H1 (cell line): ENCODE measurements at regions not wholly inside any gene's neighbourhood (a gene's known extent, or its start where the extent isn't known, plus 50 kb on each side); places are given as distances from the start of the nearest gene placed in this dataset.

ENCODE experiments used
- JUND ChIP-seq: IDR thresholded peaks from 2 replicates; pipeline ENCODE4 v1.6.1; 2011; ENCODE audit warnings: mild to moderate bottlenecking, improper control_type of control experiment, low read length
- NANOG ChIP-seq: IDR thresholded peaks from 2 replicates; pipeline ENCODE4 v1.6.1; 2011; ENCODE audit warnings: low read length, low read depth, mild to moderate bottlenecking, inconsistent platforms; ENCODE audit not compliant: insufficient read depth, poor library complexity, severe bottlenecking
- NRF1 ChIP-seq: IDR thresholded peaks from 2 replicates; pipeline ENCODE4 v1.6.1; 2011; ENCODE audit warnings: mild to moderate bottlenecking, low read depth, low read length, improper control_type of control experiment
- PHF8 ChIP-seq: fragments of 200-600 bp; sonication (generic); conservative IDR thresholded peaks from 2 replicates; pipeline ENCODE4 v1.7.1; 2012; ENCODE audit warnings: low read depth, mild to moderate bottlenecking, inconsistent platforms, low read length, moderate library complexity
- RNF2 ChIP-seq: fragments of 200-900, 300-1000 bp; sonication (generic); IDR thresholded peaks from 2 replicates; pipeline ENCODE4 v1.7.1; 2016; ENCODE audit warnings: borderline replicate concordance, low read depth, mild to moderate bottlenecking, antibody characterized with exemption, low read length; ENCODE audit not compliant: poor library complexity, severe bottlenecking; ENCODE audit errors: missing control alignments
- SIRT6 ChIP-seq: IDR thresholded peaks from one replicate; pipeline ENCODE4 v1.7.1; 2012; ENCODE audit warnings: low read length, inconsistent platforms
- SRF ChIP-seq: IDR thresholded peaks from 2 replicates; pipeline ENCODE4 v1.6.1; 2011; ENCODE audit warnings: mild to moderate bottlenecking, low read depth, low read length, moderate library complexity
- ZNF274 ChIP-seq: IDR thresholded peaks from 2 replicates; pipeline ENCODE4 v1.7.0; 2012; ENCODE audit warnings: low read length, borderline replicate concordance; ENCODE audit errors: extremely low read depth
- TF ChIP-seq, protein P1 (sequence below), 3 experiments: IDR thresholded peaks; 1 replicate in 2 of 3; 2 replicates in 1 of 3; pipeline versions ENCODE4 v1.5.1 to v1.6.1; 2011; ENCODE audit warnings: low read length in 3 of 3, mild to moderate bottlenecking in 3 of 3, inconsistent platforms in 2 of 3, low read depth in 1 of 3, moderate library complexity in 1 of 3; ENCODE audit not compliant: insufficient read depth in 1 of 3; ENCODE audit errors: control extremely low read depth in 1 of 3

DNA sequence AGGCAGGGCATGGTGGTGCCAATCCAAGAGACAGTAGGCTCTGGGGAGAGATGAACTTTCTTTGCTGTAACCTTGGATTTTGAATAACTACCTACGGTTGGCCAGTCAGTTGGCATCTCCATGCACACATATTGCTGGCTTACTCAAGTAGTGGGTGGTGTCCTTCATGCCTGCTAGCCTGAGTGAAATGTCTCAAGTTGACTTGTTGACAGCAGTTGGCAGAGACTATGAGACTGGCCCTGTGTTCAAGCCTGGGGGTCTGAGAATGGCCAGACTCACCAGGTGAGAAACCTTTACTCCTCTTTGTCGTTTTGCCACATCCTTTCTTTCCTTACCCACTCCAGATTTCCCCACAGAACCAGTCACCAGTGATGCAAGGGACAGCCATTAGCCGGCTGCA, 173.3 kb downstream of the MID1IP1 start:
- TF ChIP-seq, protein P1, sequence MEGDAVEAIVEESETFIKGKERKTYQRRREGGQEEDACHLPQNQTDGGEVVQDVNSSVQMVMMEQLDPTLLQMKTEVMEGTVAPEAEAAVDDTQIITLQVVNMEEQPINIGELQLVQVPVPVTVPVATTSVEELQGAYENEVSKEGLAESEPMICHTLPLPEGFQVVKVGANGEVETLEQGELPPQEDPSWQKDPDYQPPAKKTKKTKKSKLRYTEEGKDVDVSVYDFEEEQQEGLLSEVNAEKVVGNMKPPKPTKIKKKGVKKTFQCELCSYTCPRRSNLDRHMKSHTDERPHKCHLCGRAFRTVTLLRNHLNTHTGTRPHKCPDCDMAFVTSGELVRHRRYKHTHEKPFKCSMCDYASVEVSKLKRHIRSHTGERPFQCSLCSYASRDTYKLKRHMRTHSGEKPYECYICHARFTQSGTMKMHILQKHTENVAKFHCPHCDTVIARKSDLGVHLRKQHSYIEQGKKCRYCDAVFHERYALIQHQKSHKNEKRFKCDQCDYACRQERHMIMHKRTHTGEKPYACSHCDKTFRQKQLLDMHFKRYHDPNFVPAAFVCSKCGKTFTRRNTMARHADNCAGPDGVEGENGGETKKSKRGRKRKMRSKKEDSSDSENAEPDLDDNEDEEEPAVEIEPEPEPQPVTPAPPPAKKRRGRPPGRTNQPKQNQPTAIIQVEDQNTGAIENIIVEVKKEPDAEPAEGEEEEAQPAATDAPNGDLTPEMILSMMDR (IDR thresholded peaks at IDR 0.05; ENCODE audit: control extremely low read depth in 1 of 3, insufficient read depth in 1 of 3, low read depth in 1 of 3, low read length in 3 of 3): no peak
- TF ChIP-seq PHF8 (no peak), SIRT6 (no peak), JUND (no peak), NRF1 (no peak), ZNF274 (no peak), RNF2 (no peak), NANOG (no peak), SRF (no peak)
